Right lobe of liver (tissue), 6 donors: ENCODE measurements at regions not wholly inside any gene's neighbourhood (a gene's known extent, or its start where the extent isn't known, plus 50 kb on each side); places are given as distances from the start of the nearest gene placed in this dataset.

Experiments
- ATAC-seq, 4 donors: fragments of 200-7000 bp; cut with Tn5 transposase; one replicate each; pipeline ENCODE4 v1.9.1; 2020; ENCODE audit warnings: mild to moderate bottlenecking in 4 of 4, moderate library complexity in 4 of 4
- DNase-seq, 3 donors: peaks; one replicate each; pipeline ENCODE4 v3.0.0-alpha.2; 2020
- H3K27ac ChIP-seq, 3 donors: fragments of 200-600 bp; one replicate each; pipeline ENCODE4 v1.8.0; 2022
- H3K27me3 ChIP-seq, 2 donors: fragments of 200-600 bp; one replicate each; pipeline ENCODE4 v1.8.0; 2022
- H3K36me3 ChIP-seq, 4 donors: fragments of 200-600 bp; sonication (generic) in 1 of 4; one replicate each; pipeline versions ENCODE4 v1.5.1 to v1.8.0; 2017 to 2022; ENCODE audit warnings: control low read depth in 1 of 4
- H3K4me1 ChIP-seq, 4 donors: fragments of 200-600 bp; sonication (generic) in 1 of 4; one replicate each; pipeline versions ENCODE4 v1.5.1 to v1.8.0; 2017 to 2022; ENCODE audit warnings: control low read depth in 1 of 4
- H3K4me3 ChIP-seq, 3 donors: fragments of 200-600 bp; one replicate each; pipeline ENCODE4 v1.8.0; 2022
- H3K9me3 ChIP-seq, 4 donors: fragments of 200-600 bp; sonication (generic) in 1 of 4; one replicate each; pipeline versions ENCODE4 v1.5.1 to v1.8.0; 2017 to 2022; ENCODE audit warnings: control low read depth in 1 of 4
- CTCF ChIP-seq, 4 donors: fragments of 200-600 bp in 3 of 4; fragments of 450-650 bp in 1 of 4; IDR thresholded peaks; one replicate each; pipeline versions ENCODE4 v1.5.1 to v1.8.0; 2016 to 2022; ENCODE audit warnings: antibody characterized with exemption in 4 of 4, mild to moderate bottlenecking in 2 of 4
- POLR2A ChIP-seq: fragments of 450-650 bp; IDR thresholded peaks from one replicate; pipeline ENCODE4 v1.6.1; 2017; ENCODE audit warnings: antibody characterized with exemption, mild to moderate bottlenecking
- WGBS: methylation state at CpG from one replicate; pipeline ENCODE4 v1.1.6; 2018; ENCODE audit warnings: low coverage, low lambda C conversion rate; ENCODE audit not compliant: insufficient coverage; ENCODE audit errors: missing lambda C conversion rate; 5-methylcytosine and 5-hydroxymethylcytosine counted together
- intact Hi-C, 2 donors: fragments of 100-400 bp; cut with DNase I; formaldehyde crosslinking; loops; one replicate each; pipeline versions ENCODE4 v1.11.2 to v1.14.1; 2022
- donor health status: DM: no; HTN: yes; CAD: no.
- donor health status: DM: no; HTN: no; CAD: no.
- donor health status: DM: no; HTN: no; CAD: no.
- donor health status: DM: no; HTN: yes; CAD: no.
- donor health status: DM: no; HTN: yes; CAD: no.

- no peak overlapping the region for H3K27ac ChIP-seq
- 34% methylated on average over 3 of the region's 3 CpGs for WGBS
- no peak for ATAC-seq
These were observed 437.2 kb upstream of the SYT4 start for GRCh38 chr18:43714343-43715010.

GRCh38 chr18:43719267-43719795 is 442.0 kb upstream of the SYT4 start:
- Histone ChIP-seq H3K9me3 (no peaks in the 10 kb centered on the region), H3K4me1 (no peaks in the 10 kb centered on the region), H3K4me3 (no peak overlapping the region), H3K36me3 (no peaks in the 10 kb centered on the region), H3K27me3 (no peaks in the 10 kb centered on the region), H3K27ac (no peak overlapping the region)
- ATAC-seq, result no peak
- intact Hi-C loops, result no loop called here
- TF ChIP-seq POLR2A (no peak), CTCF (IDR thresholded peaks at IDR 0.05) (no peak)
- WGBS, result no CpG with 5 or more reads among the region's 1 CpG
- no peak for DNase-seq

More at GRCh38 chr18:43714343-43715010, 437.2 kb upstream of the SYT4 start:
- no peak for DNase-seq
- H3K9me3 ChIP-seq, result no peaks in the 10 kb centered on the region
- no peaks in the 10 kb centered on the region for H3K36me3 ChIP-seq
- no peak for TF ChIP-seq POLR2A
- TF ChIP-seq CTCF (IDR thresholded peaks at IDR 0.05), result no peak
- H3K4me1 ChIP-seq, result no peaks in the 10 kb centered on the region
- H3K27me3 ChIP-seq, result no peaks in the 10 kb centered on the region
- H3K4me3 ChIP-seq, result no peak overlapping the region
- intact Hi-C loops, result no loop called here

GRCh38 chr18:43720041-43720440 is 442.8 kb upstream of the SYT4 start:
- no peaks in the 10 kb centered on the region for H3K27me3 ChIP-seq
- ATAC-seq, result no peak
- no peaks in the 10 kb centered on the region for H3K36me3 ChIP-seq
- WGBS, result 76% methylated on average over 2 of the region's 2 CpGs
- no peaks in the 10 kb centered on the region for H3K4me1 ChIP-seq
- no peak overlapping the region for H3K4me3 ChIP-seq
- DNase-seq, result no peak
- no peak for TF ChIP-seq CTCF (IDR thresholded peaks at IDR 0.05)
- H3K27ac ChIP-seq, result no peak overlapping the region
- intact Hi-C loops, result no loop called here
- H3K9me3 ChIP-seq, result no peaks in the 10 kb centered on the region

- H3K4me3 ChIP-seq, result no peak overlapping the region
- WGBS, result 31% methylated on average over 2 of the region's 2 CpGs
- H3K4me1 ChIP-seq, result no peaks in the 10 kb centered on the region
- TF ChIP-seq CTCF (IDR thresholded peaks at IDR 0.05) (no peak), POLR2A (no peak)
- no peaks in the 10 kb centered on the region for H3K36me3 ChIP-seq
- H3K27ac ChIP-seq, result no peak overlapping the region
- H3K9me3 ChIP-seq, result no peaks in the 10 kb centered on the region
- H3K27me3 ChIP-seq, result no peaks in the 10 kb centered on the region
- intact Hi-C loops, result no loop called here
- DNase-seq (no peak), ATAC-seq (no peak)
These were observed 458.3 kb upstream of the SYT4 start for GRCh38 chr18:43735570-43735969.
